ENCODE measurements at regions not wholly inside any gene's neighbourhood (a gene's known extent, or its start where the extent isn't known, plus 50 kb on each side); places are given as distances from the start of the nearest gene placed in this dataset.

DNA sequence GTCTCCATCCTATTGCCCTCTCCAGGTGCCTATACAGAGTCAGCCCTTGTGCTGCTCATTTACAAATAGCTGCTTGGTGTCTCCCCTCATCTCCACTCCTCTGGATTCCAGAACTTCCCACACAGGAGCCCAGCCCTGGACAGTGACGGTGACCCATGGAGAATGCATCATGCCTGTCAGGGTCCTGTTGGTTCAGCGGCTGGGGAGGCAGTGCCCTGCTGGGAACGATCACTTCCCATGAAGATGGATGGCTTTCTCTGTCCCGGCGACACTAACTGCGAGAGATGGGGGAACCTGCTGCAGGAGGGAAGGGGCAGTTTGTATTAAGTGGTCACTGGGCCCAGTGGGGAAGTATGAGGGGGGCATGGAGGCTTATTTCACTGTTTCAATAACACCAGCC is 395.0 kb upstream of the TBX3 start:
- DNase-seq (ENCODE audit: low spot score): no peak

DNA sequence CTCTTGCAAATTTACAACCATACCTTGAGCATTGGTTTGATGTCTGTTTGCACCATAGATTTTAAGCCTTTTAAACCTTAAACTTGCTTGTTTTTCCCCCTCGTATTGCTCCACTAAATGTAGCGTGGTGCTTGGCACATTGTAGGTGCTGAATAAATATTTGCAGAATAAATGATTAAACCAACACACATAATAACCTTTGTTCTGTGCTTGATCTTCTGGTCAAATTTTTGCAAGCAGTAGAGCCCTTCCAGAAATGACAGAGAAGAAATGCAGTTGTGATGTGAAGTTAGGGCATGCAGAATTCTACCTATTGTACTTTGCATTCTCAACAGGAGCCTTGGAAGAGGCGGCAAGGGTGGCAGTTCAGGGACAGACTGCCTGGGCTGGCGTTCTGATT is 394.4 kb upstream of the TBX3 start:
- DNase-seq (ENCODE audit: low spot score): no peak

DNA sequence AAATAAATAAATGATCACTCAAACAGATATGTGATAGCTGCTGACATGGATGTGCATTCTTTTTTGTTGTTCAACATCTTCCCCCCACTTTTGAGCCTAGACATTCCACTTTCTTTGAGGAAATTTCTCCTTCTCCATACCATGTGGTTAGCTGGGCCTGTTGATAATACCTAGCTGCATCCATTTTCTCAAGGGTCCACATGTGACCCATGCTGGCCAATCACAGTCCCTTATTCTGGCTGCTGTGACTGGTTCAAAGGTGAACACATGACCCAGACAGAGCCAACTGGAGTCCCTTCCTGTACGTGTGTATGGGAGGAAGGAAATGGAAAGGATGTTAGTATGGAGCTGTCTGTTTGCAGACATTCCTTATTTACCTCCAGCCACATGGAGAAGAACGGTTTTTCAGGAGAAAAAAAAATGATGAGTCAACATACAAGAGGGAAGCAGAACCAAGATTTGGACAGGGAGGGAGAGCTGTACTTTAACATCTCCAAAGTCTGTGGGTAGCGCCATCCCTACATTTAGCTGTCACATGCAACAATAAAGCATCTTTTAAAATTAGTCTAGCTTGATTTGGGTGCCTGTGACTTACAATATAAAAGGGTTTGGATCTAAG is 391.7 kb upstream of the TBX3 start:
- no peak for DNase-seq (ENCODE audit: low spot score)

- DNase-seq (ENCODE audit: low spot score): no peak
Observed at GRCh38 chr12:115074617-115075016, 390.6 kb upstream of the TBX3 start.

- no peak for DNase-seq (ENCODE audit: low spot score)
Observed at GRCh38 chr12:115072712-115073111, 388.7 kb upstream of the TBX3 start.

DNA sequence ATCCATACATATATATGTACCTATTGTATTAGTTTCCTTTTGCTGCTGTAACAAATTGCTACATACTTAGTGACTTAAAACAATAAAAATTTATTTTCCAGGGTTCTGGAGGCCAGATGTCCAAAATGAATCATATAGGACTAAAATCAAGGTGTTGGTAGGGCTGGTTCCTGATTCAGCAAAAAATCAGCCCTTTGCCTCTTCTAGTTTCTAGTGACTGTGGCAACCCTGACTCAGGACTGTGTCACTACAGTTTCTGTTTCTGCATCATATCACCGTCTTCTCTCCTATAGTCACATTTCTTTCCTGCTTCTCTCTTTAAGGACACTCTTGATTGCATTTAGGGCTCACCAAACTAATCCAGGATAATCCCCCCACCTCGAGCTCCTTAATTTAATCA is 386.3 kb upstream of the TBX3 start:
- no peak for DNase-seq (ENCODE audit: low spot score)

DNA sequence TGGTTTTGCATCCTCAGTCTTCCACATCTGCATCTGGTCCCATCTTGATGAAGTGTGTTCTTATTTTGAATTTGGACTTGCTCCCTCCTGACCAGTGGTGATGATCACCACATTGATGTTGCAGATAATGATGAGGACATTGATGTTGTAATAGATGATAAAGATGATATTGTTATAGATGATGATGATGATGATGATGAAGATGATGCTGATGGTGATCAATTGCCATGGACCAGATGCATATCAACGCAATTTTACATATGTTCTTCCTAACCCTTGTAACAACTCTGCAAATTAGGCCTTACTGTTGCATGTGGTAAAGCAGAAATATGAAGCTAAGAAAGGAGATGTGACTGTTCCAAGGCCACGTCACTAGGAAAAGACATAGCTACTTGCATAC is 380.3 kb upstream of the TBX3 start:
- DNase-seq (ENCODE audit: low spot score): no peak

GRCh38 chr12:115062741-115063140 is 378.8 kb upstream of the TBX3 start:
- no peak for DNase-seq (ENCODE audit: low spot score)

DNA sequence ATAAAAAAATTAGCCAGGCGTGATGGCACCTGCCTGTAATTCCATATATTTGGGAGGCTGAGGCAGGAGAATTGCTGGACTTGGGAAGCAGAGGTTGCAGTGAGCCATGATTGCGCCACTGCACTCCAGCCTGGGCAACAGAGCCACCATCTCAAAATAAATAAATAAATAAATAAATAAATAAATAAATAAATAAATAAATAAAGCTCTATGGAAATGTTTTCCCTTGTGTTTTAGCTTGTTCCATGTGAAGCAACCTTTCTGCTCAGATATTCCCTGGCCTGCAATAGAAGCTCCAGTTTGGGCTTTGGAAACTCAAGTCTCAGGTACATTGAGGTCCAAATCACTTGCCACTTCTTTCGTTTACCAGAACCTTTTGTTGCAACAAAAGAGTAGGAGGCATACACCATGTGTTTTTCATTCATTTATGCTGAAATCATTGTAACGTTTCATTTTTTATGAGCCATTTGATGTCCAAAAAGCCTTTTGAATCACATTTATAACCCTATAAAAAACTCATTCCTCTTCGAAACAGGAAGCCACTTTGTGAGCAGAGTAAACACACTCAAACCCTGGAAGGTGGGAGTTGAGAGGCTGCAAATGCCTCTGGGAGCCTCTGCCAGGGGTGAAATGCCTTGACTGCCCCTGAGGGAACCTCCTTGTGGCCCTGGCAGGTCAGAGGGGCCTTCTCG is 376.6 kb upstream of the TBX3 start:
- no peak for DNase-seq (ENCODE audit: low spot score)

DNA sequence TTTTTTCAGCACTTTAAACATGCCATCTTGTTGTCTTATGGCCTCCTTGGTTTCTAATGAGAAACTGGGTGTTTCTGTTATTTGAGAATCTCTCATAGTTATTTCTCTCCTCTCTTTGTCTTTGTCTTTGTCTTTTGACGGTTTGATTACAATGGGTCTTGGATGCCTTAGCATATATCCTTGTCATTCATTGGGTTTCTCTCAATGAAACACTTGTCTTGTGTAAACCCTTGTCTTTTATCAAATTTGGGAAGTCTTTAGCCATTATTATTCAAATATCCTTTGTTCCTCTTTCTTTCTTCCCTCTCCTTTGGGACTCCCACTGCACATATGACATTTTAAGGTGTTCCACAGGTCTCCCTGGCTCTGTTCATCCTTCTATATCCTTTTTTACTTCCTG is 373.5 kb upstream of the TBX3 start:
- no peak for DNase-seq (ENCODE audit: low spot score)

- no peak for DNase-seq (ENCODE audit: low spot score)
Observed at GRCh38 chr12:115051378-115051777, 367.4 kb upstream of the TBX3 start.

- no peak for DNase-seq (ENCODE audit: low spot score)
Observed at GRCh38 chr12:115049614-115050013, 365.6 kb upstream of the TBX3 start.

GRCh38 chr12:115046805-115047204 is 362.8 kb upstream of the TBX3 start:
- no peak for DNase-seq (ENCODE audit: low spot score)

DNA sequence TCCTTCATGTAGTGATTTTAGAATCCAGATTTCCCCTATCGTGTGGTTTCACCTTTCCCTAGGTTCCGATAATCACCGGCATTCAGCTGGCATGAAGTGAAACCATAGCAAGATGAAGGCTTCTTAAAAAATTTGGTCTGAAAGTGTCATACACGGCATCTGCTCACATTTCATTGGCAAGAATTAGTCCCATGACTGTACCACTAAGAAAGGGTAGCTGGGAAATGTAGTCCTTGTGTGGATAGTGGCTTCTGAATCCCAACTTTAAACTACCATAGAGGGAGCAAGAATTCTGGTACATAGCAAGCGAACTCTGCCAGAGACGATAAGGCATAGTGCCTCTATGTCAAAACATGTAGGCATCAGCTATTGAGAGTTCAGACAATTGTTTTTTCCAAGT is 360.1 kb upstream of the TBX3 start:
- DNase-seq (ENCODE audit: low spot score): no peak

- DNase-seq (ENCODE audit: low spot score): no peak
Observed at GRCh38 chr12:115043079-115043478, 359.1 kb upstream of the TBX3 start.

GRCh38 chr12:115042341-115042740 is 358.4 kb upstream of the TBX3 start:
- DNase-seq (ENCODE audit: low spot score): no peak

DNA sequence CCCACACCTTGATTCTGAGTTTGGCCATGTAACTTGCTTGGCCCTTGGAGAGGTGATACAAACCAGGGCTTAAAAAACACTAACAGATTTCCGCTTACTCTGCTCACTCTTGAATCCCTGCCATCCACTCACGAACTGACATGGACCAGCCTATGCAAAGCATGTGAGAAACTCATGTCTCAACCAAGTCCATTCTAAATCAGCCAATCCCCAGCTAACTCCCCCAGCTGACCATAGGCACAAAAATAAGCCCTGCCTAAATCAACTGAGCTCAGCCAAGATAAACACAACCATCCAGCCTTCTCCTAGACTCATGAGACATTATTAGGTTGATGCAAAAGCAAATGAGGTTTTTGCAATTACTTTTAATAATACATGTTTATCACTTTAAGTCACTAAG is 353.9 kb upstream of the TBX3 start:
- no peak for DNase-seq (ENCODE audit: low spot score)

GRCh38 chr12:115035535-115036107 is 351.6 kb upstream of the TBX3 start:
- DNase-seq (ENCODE audit: low spot score): no peak

DNA sequence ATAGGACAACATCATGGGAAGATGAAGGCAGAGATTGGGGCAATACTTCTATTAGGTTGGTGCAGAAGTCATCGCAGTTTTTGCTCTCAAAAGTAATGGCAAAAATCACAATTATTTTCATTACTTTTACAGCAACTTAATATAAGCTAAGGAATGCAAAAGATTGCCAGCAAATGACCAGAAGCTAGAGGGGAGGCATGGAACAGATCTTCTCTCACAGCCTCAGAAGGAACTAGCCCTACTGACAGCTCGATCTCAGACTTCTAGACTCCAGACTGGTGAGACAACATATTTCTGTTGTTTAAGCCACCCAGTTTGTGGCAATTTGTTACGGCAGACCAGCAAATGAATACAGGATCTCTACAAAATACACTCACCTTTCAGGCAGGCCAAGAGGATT is 348.5 kb upstream of the TBX3 start:
- no peak for DNase-seq (ENCODE audit: low spot score)

GRCh38 chr12:115030017-115030416 is 346.0 kb upstream of the TBX3 start:
- DNase-seq (ENCODE audit: low spot score): no peak

DNA sequence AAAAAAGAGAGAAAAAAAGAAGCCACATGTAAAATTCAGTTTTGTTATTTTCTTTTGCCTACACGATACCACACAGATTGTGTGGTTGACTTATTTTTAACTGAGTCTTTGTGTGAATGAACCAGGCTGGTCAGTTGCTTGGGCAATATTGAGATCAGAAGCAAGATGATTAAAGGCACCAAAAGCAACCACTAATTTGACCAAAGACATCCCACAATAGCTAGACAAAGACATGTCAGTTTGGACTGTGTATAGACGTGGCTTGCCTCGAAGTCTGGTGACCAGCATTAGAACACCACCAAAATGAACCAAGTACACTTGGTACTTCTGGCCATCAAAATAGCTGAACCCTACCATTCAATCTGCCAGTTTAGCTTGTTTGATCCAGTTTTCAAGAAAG is 340.6 kb upstream of the TBX3 start:
- DNase-seq (ENCODE audit: low spot score): no peak

- no peak for DNase-seq (ENCODE audit: low spot score)
Observed at GRCh38 chr12:115023279-115024265, 339.6 kb upstream of the TBX3 start.

DNA sequence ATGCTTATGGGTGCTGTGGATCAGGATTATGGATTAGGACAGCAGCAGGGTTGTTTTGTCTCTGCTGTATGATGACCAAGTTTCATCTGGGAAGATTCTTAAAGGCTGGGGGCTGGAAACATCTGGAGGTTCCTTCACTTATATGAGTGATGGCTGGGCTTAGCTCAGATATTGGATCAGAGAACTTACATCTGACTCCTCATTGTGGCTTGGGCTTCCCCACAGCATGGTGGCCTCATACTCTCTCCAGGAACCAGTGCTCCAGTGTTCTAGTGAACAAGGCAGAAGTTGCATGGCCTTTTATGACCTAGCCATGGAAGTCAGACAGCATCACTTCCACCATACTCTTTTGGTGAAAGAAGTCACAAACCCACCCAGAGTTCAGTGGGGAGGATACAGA is 336.1 kb upstream of the TBX3 start:
- no peak for DNase-seq (ENCODE audit: low spot score)
